HL-60 (cell line): ENCODE measurements at regions not wholly inside any gene's neighbourhood (a gene's known extent, or its start where the extent isn't known, plus 50 kb on each side); places are given as distances from the start of the nearest gene placed in this dataset.

Experiments used
- DNase-seq, 2 experiments: peaks; one replicate each; pipeline ENCODE4 v3.0.0-alpha.2; 2010 to 2020; ENCODE audit warnings: low read depth in 1 of 2, low spot score in 1 of 2
- H3K27ac ChIP-seq: fragments of 250-450 bp; sonication (Bioruptor Pico); replicated peaks from 2 replicates; pipeline ENCODE4 v1.5.1; 2020; ENCODE audit warnings: mild to moderate bottlenecking, moderate library complexity
- H3K27me3 ChIP-seq: fragments of 250-450 bp; sonication (Bioruptor Pico); 2 replicates; pipeline ENCODE4 v1.5.1; 2021; ENCODE audit warnings: mild to moderate bottlenecking, moderate library complexity; ENCODE audit not compliant: insufficient read depth, poor library complexity, severe bottlenecking
- H3K4me3 ChIP-seq: replicated peaks from 2 replicates; pipeline ENCODE4 v1.5.1; 2011; ENCODE audit warnings: mild to moderate bottlenecking, control low read depth, low read length; ENCODE audit not compliant: insufficient read depth
- CTCF ChIP-seq: IDR thresholded peaks from one replicate; pipeline ENCODE4 v1.5.1; 2011; ENCODE audit warnings: low read length, control low read depth, inconsistent platforms; ENCODE audit not compliant: insufficient read depth
- GABPA ChIP-seq: IDR thresholded peaks from 2 replicates; pipeline ENCODE4 v1.6.1; 2012; ENCODE audit warnings: low read depth
- POLR2AphosphoS5 ChIP-seq: IDR thresholded peaks from 2 replicates; pipeline ENCODE4 v1.6.1; 2012; ENCODE audit warnings: low read depth
- REST ChIP-seq: IDR thresholded peaks from 2 replicates; pipeline ENCODE4 v1.6.1; 2012; ENCODE audit warnings: low read depth; ENCODE audit not compliant: insufficient replicate concordance
- SPI1 ChIP-seq: IDR thresholded peaks from 2 replicates; pipeline ENCODE4 v1.6.1; 2012; ENCODE audit warnings: low read depth, mild to moderate bottlenecking, borderline replicate concordance

- Histone ChIP-seq H3K27me3 (no peaks in the 10 kb centered on the region), H3K27ac (no peak overlapping the region), H3K4me3 (no peak overlapping the region)
- DNase-seq = no peak
- TF ChIP-seq REST (no peak), SPI1 (no peak), GABPA (no peak), POLR2AphosphoS5 (no peak)
Measured at GRCh38 chr2:82656420-82656819, 1802.7 kb downstream of the SUCLG1 start.

- Histone ChIP-seq H3K27ac (no peak overlapping the region), H3K27me3 (no peaks in the 10 kb centered on the region), H3K4me3 (no peak overlapping the region)
- no peak for DNase-seq
- TF ChIP-seq GABPA = no peak
- no peak for TF ChIP-seq POLR2AphosphoS5
- no peak for TF ChIP-seq REST
- TF ChIP-seq CTCF = no peak
- TF ChIP-seq SPI1 = no peak
Measured at GRCh38 chr2:82652117-82652516, 1807.0 kb downstream of the SUCLG1 start.

GRCh38 chr2:82650038-82650437, 1809.0 kb downstream of the SUCLG1 start:
- Histone ChIP-seq H3K27ac (no peak overlapping the region), H3K27me3 (no peaks in the 10 kb centered on the region), H3K4me3 (no peak overlapping the region)
- TF ChIP-seq POLR2AphosphoS5 = no peak
- TF ChIP-seq REST = no peak
- no peak for TF ChIP-seq SPI1
- no peak for TF ChIP-seq GABPA
- no peak for TF ChIP-seq CTCF
- DNase-seq = peak in 1 of 2 experiments; percentile 1
